ENCODE measurements at regions not wholly inside any gene's neighbourhood (a gene's known extent, or its start where the extent isn't known, plus 50 kb on each side); places are given as distances from the start of the nearest gene placed in this dataset.

GRCh38 chr1:209268479-209268878, 315.0 kb upstream of the CAMK1G start:
- intact Hi-C loops (cut with micrococcal nuclease; ENCODE audit: unreplicated experiment) = no loop called here
- ChIA-PET CTCF (no interaction called here), POLR2A (no interaction called here)
- Histone ChIP-seq H3K27me3 (replicated peaks; ENCODE audit: control insufficient read depth, insufficient read depth, low read length) (no peaks in the 10 kb centered on the region), H3K4me3 (ENCODE audit: low read depth, low read length) (no peak overlapping the region), H3K4me1 (peaks cover 11% of the 10 kb centered on the region; the same call in 1 of the 2 replicates), H3K9me3 (no peaks in the 10 kb centered on the region; the same call in 1 of the 2 replicates), H3K36me3 (ENCODE audit: control insufficient read depth, insufficient read depth, low read length) (no peaks in the 10 kb centered on the region)
- H3K4me1 Mint-ChIP-seq (ENCODE audit: low read depth, unreplicated experiment) = peaks cover 17% of the 10 kb centered on the region
- peaks cover 6% of the 10 kb centered on the region for H3K9me3 Mint-ChIP-seq (ENCODE audit: unreplicated experiment)
- no TSS peak for BruUV-seq (replicated peaks)
- H3K27ac Mint-ChIP-seq (ENCODE audit: unreplicated experiment) = no peak overlapping the region
- H3K36me3 Mint-ChIP-seq (ENCODE audit: insufficient read depth, unreplicated experiment) = no peaks in the 10 kb centered on the region
- no peak overlapping the region for H3K4me3 Mint-ChIP-seq (ENCODE audit: unreplicated experiment)
- TF ChIP-seq CTCF (IDR thresholded peaks at IDR 0.05; ENCODE audit: insufficient read depth in 1 of 2, low read depth in 1 of 2, low read length in 1 of 2, severe bottlenecking in 1 of 2, unreplicated experiment in 1 of 2) = no peak
- no peak for DNase-seq
- peaks cover 2% of the 10 kb centered on the region for H3K27me3 Mint-ChIP-seq (ENCODE audit: insufficient read depth, unreplicated experiment)

GRCh38 chr1:209276321-209276720, 307.2 kb upstream of the CAMK1G start:
- Mint-ChIP-seq H3K27me3 (ENCODE audit: insufficient read depth, unreplicated experiment) (no peaks in the 10 kb centered on the region), H3K9me3 (ENCODE audit: unreplicated experiment) (no peaks in the 10 kb centered on the region), H3K4me3 (ENCODE audit: unreplicated experiment) (no peak overlapping the region), H3K27ac (ENCODE audit: unreplicated experiment) (no peak overlapping the region), H3K36me3 (ENCODE audit: insufficient read depth, unreplicated experiment) (no peaks in the 10 kb centered on the region), H3K4me1 (ENCODE audit: low read depth, unreplicated experiment) (no peaks in the 10 kb centered on the region)
- Histone ChIP-seq H3K27me3 (replicated peaks; ENCODE audit: control insufficient read depth, insufficient read depth, low read length) (no peaks in the 10 kb centered on the region), H3K4me3 (ENCODE audit: low read depth, low read length) (no peak overlapping the region), H3K4me1 (no peaks in the 10 kb centered on the region), H3K36me3 (ENCODE audit: control insufficient read depth, insufficient read depth, low read length) (no peaks in the 10 kb centered on the region), H3K9me3 (no peaks in the 10 kb centered on the region)
- no peak for TF ChIP-seq CTCF (IDR thresholded peaks at IDR 0.05; ENCODE audit: insufficient read depth in 1 of 2, low read depth in 1 of 2, low read length in 1 of 2, severe bottlenecking in 1 of 2, unreplicated experiment in 1 of 2)
- BruUV-seq (replicated peaks) = no TSS peak
- intact Hi-C loops (cut with micrococcal nuclease; ENCODE audit: unreplicated experiment) = no loop called here
- ChIA-PET CTCF (no interaction called here), POLR2A (no interaction called here)
- DNase-seq = no peak

- CTCF ChIA-PET = no interaction called here
- POLR2A ChIA-PET = no interaction called here
- Mint-ChIP-seq H3K4me1 (ENCODE audit: low read depth, unreplicated experiment) (no peaks in the 10 kb centered on the region), H3K9me3 (ENCODE audit: unreplicated experiment) (no peaks in the 10 kb centered on the region), H3K27ac (ENCODE audit: unreplicated experiment) (no peak overlapping the region), H3K4me3 (ENCODE audit: unreplicated experiment) (no peak overlapping the region), H3K36me3 (ENCODE audit: insufficient read depth, unreplicated experiment) (no peaks in the 10 kb centered on the region), H3K27me3 (ENCODE audit: insufficient read depth, unreplicated experiment) (no peaks in the 10 kb centered on the region)
- BruUV-seq (replicated peaks) = no TSS peak
- no peak for TF ChIP-seq CTCF (IDR thresholded peaks at IDR 0.05; ENCODE audit: insufficient read depth in 1 of 2, low read depth in 1 of 2, low read length in 1 of 2, severe bottlenecking in 1 of 2, unreplicated experiment in 1 of 2)
- H3K27me3 ChIP-seq (replicated peaks; ENCODE audit: control insufficient read depth, insufficient read depth, low read length) = no peaks in the 10 kb centered on the region
- H3K9me3 ChIP-seq = no peaks in the 10 kb centered on the region
- no peak for DNase-seq
- intact Hi-C loops (cut with micrococcal nuclease; ENCODE audit: unreplicated experiment) = no loop called here
- no peak overlapping the region for H3K4me3 ChIP-seq (ENCODE audit: low read depth, low read length)
- no peaks in the 10 kb centered on the region for H3K4me1 ChIP-seq
- H3K36me3 ChIP-seq (ENCODE audit: control insufficient read depth, insufficient read depth, low read length) = no peaks in the 10 kb centered on the region
Observed at GRCh38 chr1:209277662-209278061, 305.9 kb upstream of the CAMK1G start.

Measured in Caco-2 (cell line).